Upper lobe of left lung (tissue), 4 donors: ENCODE measurements at regions not wholly inside any gene's neighbourhood (a gene's known extent, or its start where the extent isn't known, plus 50 kb on each side); places are given as distances from the start of the nearest gene placed in this dataset.

Experiments
- CTCF ChIP-seq, 6 experiments: fragments of 450-650 bp in 4 of 6; fragments of 200-600 bp in 2 of 6; sonication (generic) in 2 of 6; IDR thresholded peaks; one replicate each; pipeline ENCODE4 v1.5.1; 2016 to 2019; ENCODE audit warnings: antibody characterized with exemption in 6 of 6
- POLR2A ChIP-seq, 4 donors: fragments of 450-650 bp; IDR thresholded peaks; one replicate each; pipeline ENCODE4 v1.5.1; 2016 to 2017; ENCODE audit warnings: antibody characterized with exemption in 4 of 4, mild to moderate bottlenecking in 2 of 4
- POLR2AphosphoS5 ChIP-seq, 2 donors: sonication (generic); formaldehyde crosslinking; IDR thresholded peaks; one replicate each; pipeline ENCODE4 v1.5.1; 2017; ENCODE audit warnings: antibody characterized with exemption in 2 of 2

DNA sequence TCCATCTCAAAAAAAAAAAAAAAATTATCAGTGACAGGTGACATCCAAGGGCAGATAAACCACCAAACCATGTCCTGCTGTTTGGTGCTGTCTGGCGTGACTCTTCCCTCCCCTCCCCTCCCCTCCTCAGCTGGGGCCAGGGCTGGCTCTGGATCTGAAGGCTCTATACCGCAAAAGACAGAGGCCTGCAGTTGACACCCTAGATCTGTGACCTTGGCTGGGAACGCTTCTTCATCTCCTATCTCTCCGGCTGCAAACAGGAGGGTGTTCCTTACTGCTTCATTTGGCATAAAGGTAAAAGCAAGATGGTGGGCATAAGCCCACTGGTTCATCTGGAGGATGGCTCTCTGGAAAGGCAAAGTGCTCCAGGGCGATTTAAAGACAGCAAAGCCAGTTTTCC is 126.8 kb upstream of the PRMT8 start:
- TF ChIP-seq CTCF (IDR thresholded peaks at IDR 0.05) (no peak), POLR2A (IDR thresholded peaks at IDR 0.05) (no peak), POLR2AphosphoS5 (IDR thresholded peaks at IDR 0.05) (no peak)
